Ovary (tissue), 3 donors: ENCODE measurements at regions not wholly inside any gene's neighbourhood (a gene's known extent, or its start where the extent isn't known, plus 50 kb on each side); places are given as distances from the start of the nearest gene placed in this dataset.

Experiments
- EP300 ChIP-seq: sonication (generic); formaldehyde crosslinking; IDR thresholded peaks from one replicate; pipeline ENCODE4 v1.6.1; 2017; ENCODE audit warnings: antibody characterized with exemption
- TF ChIP-seq, protein P1 (sequence below), 3 donors: fragments of 450-650 bp in 2 of 3; fragments of 200-600 bp in 1 of 3; IDR thresholded peaks; one replicate each; pipeline versions ENCODE4 v1.5.1 to v1.8.0; 2016 to 2022; ENCODE audit warnings: antibody characterized with exemption in 3 of 3, mild to moderate bottlenecking in 1 of 3
- donor health status: DM: no; HTN: no; CAD: no.

DNA sequence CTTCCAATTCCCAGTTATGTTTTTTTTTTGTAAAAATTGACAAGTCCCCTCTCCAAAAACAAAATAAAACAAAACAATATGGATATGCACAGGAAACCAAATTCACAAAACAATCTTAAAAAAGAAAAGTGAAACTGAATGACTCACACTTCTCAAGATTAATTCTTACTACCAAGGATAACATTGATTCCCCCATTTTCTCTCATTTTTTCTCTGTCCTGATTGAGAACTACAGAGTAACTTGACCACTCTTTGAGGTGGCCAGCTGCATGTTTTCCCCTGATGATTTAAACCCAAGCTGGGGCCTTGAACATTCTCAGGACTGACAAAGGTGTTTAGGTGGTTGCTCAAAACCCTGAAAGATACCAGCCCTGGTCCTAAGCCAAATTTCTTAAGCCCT lies 149.0 kb downstream of the AHSP start:
- TF ChIP-seq, protein P1, sequence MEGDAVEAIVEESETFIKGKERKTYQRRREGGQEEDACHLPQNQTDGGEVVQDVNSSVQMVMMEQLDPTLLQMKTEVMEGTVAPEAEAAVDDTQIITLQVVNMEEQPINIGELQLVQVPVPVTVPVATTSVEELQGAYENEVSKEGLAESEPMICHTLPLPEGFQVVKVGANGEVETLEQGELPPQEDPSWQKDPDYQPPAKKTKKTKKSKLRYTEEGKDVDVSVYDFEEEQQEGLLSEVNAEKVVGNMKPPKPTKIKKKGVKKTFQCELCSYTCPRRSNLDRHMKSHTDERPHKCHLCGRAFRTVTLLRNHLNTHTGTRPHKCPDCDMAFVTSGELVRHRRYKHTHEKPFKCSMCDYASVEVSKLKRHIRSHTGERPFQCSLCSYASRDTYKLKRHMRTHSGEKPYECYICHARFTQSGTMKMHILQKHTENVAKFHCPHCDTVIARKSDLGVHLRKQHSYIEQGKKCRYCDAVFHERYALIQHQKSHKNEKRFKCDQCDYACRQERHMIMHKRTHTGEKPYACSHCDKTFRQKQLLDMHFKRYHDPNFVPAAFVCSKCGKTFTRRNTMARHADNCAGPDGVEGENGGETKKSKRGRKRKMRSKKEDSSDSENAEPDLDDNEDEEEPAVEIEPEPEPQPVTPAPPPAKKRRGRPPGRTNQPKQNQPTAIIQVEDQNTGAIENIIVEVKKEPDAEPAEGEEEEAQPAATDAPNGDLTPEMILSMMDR (IDR thresholded peaks at IDR 0.05), result no peak
- no peak for TF ChIP-seq EP300
